ENCODE measurements at regions not wholly inside any gene's neighbourhood (a gene's known extent, or its start where the extent isn't known, plus 50 kb on each side); places are given as distances from the start of the nearest gene placed in this dataset.

DNA sequence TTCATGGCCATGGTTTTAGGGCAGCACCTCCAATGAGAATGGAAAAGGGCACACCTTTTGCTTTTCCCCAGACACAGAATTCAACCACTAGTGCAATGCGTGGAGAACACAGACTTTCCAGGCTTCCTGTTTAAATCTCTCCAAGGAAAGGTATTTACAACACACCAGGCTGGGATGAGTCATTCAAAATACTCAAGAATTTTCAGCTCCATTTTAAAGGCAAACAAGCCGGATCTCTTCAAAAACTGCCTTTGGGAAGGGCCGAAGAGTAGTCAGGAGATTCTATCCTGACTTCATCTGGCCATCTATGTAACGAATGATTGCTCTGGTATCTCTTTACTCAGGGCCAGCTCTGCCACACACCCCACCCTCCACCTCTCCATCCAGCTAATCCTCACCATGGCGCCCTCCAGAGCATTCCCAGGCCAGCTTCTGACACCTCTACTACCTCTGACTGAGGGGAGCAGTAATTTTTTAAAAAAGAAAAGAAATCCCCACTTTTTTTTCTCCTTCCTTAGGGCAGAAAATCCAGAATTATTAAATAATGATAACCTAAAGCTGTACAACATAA, 254.6 kb downstream of the LY86 start:
- peak; percentile 37 for DNase-seq

DNA sequence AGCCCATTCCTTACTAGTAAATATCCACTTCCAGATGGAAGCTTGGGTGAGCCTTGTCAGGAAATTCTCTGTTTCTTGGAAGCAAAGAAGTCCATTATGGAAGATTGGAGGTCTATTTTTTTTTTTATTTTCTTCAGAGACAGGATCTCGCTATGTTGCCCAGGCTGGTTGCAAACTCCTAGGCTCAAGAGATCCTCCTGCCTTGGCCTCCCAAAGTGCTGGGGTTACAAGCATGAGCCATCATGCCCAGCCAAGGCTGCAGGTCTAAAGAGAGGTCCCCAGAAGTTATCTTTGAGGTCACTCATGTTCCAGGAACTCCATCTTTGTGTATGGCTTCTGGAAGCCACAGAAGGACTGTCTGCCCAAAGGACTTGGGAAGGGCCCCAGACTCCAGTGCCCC, 255.3 kb downstream of the LY86 start:
- DNase-seq: no peak

DNA sequence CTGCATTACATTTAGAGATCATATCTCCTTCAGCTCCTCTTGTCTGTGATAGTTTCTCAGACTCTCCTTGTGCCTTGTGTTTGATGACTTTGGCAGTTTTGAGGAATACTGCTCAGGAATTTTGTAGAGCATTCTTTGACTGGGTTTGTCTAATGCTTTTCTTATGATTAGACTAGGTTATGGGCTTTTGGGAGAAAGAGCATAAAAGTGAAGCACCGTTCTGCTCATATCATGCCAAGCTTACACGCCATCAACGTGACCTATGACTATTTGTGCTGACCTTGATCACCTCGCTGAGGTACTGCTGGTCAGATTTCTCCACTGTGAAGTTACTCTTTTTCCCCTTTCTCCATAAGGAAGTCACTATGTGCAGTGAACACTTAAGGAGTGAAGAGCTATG, 256.0 kb downstream of the LY86 start:
- peak; percentile 8 for DNase-seq

DNA sequence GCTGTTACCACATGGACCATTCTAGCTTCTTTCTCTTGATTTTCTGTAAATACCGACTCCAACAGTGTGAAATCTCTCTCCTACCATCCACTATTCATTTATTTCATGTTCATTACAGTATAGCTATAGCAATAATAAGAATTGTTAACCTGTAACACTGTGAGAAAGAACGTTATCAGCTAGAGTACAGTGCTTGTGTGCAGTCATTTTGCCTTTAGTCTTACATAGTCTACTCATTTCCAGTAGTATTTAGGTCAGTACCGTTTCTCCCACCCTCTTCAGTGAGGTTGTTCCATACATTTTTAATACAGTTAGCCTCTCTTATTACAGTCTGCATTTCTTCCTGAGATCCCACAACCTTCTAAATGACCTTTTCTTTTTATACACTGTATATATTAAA, 257.1 kb downstream of the LY86 start:
- no peak for DNase-seq

DNA sequence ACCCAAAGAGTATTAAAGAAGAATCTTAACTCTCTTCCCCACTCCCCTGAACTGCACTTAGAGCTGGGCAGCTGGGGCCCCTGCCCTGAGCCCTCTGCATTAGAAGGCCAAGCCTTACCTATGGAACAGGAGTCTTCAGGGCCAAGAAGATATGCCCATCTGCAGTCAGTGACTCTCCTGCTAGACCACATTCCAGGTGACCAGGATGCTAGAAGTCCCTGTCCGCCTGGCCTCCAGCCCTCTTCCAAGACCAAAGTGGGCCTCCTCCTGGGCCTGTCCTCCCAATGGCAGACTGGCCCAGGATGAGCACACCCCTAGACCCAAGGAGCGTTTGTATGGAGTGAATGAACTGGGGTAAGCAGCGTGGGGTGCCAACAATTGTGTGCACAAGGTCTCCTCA, 259.1 kb downstream of the LY86 start:
- no peak for DNase-seq

DNA sequence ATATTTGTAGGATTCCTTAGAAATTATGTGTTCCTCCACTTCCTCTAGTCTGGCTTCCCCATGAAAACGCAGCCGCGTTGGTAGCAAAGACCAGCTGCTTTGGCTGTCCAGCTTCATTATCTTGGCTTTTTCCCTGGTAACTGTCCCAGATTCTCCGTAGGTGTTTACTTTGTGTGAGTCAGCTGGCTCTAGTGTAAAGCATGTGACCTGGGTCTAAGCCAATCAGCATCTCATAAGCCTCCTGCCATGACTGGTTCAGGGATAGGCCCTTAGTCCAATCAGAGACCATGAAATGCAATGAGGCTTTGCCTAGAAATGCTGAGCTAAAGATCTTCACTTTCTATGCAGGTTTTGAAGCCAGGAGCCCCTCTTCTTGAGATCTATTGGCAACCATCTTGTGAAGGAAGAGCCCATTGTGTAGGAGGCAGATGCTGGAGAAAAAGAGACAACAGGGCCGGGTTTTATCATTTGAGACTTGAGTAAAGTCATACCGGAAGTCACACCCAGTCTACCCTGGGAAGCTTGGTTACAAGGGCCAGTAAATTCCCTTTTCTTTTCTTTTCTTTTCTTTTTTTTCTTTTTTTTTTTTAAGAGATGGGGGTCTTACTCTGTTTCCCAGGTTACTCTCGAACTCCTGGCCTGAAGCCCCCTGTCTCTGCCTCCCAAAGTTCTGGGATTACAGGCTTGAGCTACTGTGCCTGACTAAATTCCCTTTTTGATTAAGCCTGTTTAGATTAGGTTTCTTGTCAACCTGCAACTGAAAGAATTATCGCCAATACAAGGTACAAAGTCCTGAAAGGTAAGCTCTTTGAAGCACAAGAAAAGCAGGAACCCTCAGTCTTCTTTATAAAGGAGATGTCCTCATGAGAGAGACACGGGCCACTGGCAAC, 256.5 kb upstream of the RREB1 start:
- DNase-seq: peak; percentile 96

DNA sequence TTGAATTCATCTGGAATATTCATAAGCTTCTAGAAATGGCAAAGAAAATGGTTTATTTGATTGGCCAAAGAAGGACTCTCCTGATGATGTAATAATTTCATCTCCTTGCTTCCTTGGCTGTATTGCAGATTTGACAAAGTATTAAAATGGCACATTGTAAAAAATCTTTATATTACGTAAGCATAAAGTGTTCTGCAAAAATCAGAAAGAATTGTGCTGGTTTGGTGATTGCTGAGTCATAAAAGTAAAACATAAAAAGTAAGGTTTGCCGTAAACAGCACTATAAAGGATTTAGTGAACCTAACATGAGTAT, 255.9 kb upstream of the RREB1 start:
- no peak for DNase-seq

DNA sequence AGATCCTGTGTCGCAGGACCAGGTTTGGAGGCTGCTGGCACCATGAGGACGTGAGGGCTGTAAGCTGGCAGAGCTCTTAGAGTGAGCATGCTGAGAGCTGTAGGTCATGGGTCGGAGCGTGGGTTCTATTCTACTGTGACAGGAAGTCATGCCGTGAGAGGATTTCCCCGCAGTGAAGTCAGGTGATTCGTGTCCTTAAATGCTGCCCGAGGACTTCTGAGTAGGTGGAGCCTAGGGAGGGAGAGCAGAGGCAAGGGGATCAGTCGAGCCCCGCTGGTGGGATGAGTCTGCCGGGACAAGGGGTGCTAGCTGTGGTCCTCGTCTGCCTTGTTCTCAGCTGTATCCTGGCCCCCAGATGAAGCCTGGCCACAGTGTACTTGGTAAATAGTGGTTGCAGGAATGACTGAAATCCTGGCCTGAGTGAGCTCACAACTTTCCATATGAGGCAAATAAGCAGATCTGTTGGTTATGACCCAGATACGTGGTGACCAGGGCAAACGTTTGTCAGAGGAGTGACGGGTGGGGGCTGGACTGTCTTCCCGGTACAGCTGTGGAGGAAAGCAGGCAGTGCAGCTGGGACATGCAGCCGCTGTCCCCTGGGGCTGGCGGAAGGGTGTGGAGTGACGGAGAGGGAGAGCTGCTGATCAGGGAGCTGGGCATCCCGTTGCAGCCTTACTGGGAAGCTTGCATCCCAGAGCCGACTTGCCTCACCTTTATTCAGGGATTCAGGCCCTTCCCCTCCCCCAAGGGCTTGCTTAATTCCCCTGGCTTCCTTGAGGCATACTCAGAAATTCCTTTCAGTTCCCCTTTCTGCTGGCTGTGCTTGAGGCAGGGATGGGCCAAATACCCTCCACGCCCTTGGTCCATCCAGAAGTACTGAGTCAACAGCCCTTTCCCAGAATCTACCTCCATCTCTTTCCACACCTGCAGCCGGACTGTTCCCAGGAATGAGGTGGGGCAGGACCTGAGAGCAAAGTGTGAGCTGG, 250.9 kb upstream of the RREB1 start:
- DNase-seq: peak; percentile 23

DNA sequence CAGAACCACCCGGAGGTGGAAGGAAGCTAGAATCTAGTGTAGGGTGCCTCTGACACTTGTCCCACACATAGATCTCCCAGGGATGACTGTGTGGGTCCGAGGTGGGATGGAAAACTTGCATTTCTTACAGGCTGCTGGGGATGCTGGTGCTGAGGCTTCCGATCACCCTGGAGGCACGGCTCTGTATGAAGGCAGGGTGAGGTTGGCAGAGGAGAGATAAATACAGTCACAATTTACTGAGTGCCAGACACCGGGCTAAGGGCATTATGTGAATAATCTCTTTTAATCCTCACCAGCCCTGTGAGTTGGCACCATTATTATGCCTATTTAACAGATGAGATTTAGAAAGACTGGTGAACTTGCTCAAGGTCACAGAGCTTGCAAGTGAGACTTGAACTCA, 250.2 kb upstream of the RREB1 start:
- no peak for DNase-seq

DNA sequence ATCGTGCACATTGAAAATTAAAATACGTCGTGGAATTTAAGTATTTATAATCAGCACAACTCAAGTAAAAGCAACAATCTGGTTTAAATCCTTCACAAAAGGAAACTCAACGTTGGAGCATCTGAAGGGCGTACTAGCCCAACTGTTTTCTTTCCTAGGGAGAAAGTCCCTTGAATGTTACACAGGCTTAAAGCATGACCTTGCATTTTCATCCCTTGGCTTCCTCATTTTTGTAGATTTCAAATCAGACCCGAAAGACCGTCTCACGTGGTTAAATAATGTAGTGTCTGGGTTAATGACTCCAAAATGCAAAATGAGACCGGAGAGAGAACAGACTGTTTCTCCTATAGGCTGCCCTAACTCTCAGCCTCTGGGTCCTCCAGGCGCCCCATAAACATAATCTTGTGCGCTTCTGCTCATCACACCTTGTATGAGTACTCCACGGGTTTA, 249.2 kb upstream of the RREB1 start:
- no peak for DNase-seq

DNA sequence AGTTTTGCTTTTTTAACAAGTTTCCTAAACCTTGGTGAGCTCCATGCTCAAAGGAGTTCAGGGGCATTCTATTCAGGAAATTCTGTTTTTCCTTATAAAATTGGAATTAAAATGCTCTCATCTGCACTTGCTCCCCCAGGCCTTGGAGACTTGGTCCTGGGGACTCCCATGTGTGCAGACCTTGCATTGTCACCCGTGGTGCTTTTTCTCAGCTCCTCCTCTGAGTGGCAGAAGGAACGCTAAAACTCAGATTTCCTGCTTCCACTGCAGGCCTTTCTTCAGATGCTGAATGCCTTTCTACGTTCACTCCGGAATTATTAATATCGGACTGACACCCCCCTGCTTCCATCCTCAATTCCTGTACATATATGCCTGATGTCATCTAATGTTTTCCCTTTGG, 248.7 kb upstream of the RREB1 start:
- DNase-seq: no peak

DNA sequence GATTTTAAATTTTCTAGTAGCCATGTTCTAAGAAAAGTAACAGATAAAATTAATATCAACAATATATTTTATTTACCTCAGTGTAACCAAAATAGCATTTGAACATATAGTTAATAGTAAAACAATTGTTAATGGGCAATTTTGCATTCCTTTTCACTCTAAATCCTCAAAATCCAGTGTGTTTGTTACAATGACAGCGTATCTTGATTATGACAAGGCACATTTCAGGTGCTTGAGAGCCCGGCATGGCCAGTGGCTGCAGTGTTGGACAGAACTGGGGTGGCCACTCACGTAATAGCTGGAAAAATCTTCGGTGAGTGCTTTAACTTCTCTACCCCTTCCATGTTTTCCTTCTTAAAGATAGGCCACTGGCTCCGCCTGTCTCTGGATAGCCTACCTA, 248.0 kb upstream of the RREB1 start:
- no peak for DNase-seq

DNA sequence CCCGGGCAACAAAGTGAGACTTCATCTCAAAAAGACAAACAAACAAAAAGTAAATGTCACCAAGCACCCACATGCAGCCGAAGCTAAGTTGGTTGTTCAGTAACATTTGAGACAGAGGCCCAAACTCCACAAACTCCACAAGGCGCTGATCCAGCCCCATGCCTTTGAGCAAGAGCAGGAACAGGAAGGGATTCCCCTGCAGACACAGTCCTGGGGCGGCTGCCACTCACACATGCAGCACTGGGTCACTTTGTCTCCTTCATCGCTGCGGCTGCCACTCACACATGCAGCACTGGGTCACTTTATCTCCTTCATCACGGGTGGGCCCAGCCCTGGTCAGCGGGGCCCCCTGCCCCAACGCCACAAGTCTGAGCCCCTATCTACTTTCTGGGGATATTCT, 246.9 kb upstream of the RREB1 start:
- DNase-seq: no peak

DNA sequence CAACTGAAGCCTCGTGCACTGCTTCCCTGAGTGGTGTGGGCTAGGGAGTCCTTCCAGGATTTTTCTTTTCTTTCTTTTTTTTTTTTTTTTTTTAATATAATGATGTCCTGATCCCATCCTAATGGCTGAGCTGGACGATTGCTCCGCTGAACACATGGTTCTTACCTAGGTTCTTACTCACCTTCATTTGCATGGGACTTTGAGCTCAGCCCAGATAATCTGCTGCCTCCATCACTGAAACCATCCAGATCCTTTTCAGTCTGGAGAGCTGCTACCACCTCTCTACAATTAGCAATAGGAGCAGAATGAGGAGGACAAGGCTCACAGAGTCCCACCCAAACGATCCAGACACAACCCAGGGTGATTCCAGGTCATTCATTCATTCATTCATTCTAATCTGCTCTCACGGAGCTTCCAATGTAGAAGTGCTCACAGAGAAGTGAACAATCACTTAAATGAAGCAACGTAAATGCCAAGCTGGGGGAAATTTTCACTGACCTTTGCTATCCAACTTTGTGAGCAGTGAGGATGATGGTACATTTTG, 246.3 kb upstream of the RREB1 start:
- no peak for DNase-seq

DNA sequence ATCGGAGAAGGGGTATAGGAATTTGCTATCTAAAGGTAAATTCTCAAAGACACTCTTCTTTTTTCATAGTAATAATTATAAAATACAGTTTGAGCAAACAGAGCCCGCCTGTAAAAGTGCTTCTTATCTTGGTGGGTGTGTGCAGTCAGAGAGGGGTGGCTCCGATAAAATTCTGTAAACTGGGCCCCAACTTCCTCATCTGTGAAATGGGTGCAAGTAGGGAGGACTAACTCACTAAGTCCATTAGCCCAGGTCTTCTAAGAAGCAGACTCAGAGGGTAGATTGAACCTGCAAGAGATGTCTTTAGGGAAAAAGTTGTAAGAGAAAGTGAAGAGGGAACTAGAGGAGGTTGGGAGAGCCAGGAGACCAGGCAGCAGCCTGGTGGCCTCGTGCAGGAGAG, 245.8 kb upstream of the RREB1 start:
- DNase-seq: no peak

DNA sequence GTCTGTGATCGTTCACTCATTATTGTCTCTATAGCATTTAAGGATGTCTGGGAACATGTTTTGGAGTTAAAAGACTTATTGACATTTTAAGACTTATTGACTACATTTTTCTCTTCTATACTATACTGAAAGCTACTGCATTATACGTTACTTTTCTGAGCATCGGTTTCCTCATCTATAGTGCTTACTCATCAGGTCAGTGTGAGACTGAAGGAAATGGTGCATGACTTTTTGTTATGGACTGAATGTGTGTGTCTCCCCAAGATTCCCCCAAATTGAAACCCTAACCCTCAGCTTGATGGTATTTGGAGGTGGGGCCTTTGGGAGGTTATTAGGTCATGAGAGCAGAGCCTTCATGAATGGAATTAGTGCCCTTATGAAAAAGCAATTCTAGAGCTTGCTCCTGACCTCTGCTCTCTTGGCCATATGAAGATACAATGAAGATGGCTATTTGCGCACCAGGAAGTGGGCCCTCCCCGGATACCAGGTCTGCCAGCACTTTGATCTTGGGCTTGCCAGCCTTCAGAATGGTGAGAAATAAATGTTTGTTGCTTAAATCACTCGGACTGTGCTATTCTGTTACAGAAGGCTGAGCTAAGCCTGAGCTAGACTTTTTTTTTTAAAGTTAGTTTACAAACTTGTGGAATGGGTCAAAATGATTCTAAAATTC, 243.7 kb upstream of the RREB1 start:
- DNase-seq: no peak

DNA sequence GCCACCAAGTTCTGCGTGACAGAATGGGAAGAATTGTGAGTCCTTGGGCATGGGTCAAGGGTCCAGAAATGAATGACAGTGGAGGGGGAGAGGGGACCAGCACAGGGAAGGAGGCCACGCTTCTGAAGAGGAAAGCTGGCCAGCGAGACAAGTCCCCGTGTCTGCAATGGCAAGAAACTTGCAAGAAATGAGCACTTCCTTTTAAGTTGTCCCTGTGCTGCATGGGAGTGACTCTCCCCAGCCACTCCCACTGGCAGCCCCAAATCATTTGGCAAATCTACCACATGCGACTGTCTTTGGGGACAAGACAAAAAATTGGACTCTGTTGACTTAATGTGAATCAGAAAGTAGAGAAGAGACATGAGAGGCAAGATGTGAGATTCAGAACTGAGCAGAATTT, 242.2 kb upstream of the RREB1 start:
- no peak for DNase-seq

DNA sequence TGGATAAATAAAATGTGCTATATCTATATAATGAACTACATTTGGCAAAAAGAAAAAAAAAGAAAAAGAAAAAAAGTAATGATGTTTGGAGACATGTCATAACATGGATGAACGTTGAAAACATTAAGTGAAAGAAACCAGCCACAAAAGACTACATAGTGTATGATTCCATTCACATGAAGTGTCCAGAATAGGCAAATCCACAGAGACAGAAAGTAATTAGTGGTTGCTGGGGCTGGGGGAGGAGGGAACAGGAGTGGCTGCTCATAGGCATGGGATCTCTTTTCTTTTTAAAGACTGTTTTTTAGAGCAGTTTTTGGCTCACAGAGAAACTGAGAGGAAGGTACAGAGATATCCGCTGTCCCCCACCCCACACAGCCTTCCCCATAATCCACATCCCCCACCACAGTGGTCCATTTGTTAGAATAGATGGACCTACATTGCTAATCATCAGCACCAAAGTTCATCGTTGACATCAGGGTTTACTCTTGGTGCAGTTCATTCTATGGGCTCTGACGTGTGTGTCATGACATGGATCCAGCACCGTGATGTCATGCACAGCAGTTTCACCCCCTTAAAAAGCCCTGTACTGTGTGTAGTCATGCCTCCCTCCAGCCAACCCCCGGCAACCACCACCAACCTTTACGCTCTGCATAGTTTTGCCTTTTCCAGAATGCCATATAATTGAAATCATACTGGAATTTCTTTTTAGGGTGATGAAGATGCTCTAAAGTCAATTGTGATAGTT, 240.9 kb upstream of the RREB1 start:
- peak; percentile 20 for DNase-seq

DNA sequence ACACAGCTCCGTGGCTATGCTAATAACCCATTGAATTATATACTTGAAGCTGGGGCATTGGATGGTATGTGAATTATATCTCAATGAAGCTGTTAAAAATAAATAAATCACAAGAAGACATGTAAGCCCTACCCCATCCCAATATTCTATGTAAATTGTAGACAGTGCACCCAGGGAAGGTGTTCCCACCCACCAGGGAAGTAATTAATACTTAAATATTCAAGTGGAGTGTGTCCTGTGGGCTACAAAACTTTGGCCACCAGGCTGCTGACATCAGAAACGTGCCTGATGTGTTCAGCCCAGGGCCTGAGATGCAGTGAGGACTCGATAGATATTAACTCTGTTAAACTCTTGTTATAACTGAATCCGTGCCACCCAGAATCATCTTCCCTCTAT, 240.4 kb upstream of the RREB1 start:
- no peak for DNase-seq

DNA sequence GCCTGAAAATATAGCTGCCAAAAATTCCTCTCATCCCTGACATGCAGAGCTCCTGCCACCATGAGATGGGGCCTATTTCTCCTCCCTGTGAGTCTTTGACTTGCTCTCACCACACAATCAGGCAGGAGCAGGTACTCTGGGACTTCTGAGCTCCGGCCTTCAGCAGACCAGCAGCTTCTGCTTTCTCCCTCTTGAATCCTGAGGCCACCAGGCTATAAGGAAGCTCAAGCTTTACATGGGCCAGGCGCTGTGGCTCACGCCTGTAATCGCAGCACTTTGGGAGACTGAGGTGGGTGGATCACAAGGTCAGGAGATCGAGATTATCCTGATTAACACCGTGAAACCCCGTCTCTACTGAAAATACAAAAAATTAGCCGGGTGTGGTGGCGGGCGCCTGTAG, 238.7 kb upstream of the RREB1 start:
- no peak for DNase-seq

DNA sequence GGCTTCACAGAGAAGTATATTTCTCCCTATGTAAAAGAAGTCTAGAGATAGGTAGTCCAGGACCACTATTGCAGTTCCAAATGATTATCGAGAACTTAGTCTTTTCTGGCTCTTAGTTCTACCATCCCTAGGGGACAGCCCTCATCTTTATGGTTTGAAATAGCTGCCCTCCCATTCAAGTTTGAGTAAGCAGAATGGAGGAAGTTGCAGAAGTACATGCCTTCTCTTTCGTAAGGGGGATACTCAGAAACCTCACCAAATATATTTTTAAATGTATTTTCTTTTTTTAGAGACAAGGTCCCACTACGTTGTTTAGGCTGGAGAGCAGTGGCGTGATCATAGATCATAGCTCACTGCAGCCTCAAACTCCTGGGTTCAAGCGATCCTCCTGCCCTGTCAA, 236.8 kb upstream of the RREB1 start:
- DNase-seq: no peak
